ENCODE measurements at regions not wholly inside any gene's neighbourhood (a gene's known extent, or its start where the extent isn't known, plus 50 kb on each side); places are given as distances from the start of the nearest gene placed in this dataset.

GRCh38 chr5:88666761-88667495 lies 216.1 kb downstream of the MEF2C start:
- Histone ChIP-seq H3K9me2 (replicated peaks; ENCODE audit: insufficient read depth, low read length) (no peaks in the 10 kb centered on the region), H3K4me3 (ENCODE audit: low read length) (peak overlapping the region; percentile 72), H3K27me3 (ENCODE audit: low read length) (no peaks in the 10 kb centered on the region), H3K4me2 (ENCODE audit: low read depth, low read length, poor library complexity, severe bottlenecking) (peak overlapping the region; percentile 81), H3K9ac (ENCODE audit: low read length) (peak overlapping the region; percentile 64), H3K27ac (ENCODE audit: low read length) (no peak overlapping the region), H3K36me3 (ENCODE audit: insufficient read depth, low read length) (no peaks in the 10 kb centered on the region), H2AFZ (ENCODE audit: low read length) (peak overlapping the region; percentile 4; the same call in 1 of the 2 replicates), H3K9me3 (ENCODE audit: low read length) (no peaks in the 10 kb centered on the region), H4K20me1 (ENCODE audit: insufficient read depth, low read depth, low read length) (no peaks in the 10 kb centered on the region), H3K4me1 (ENCODE audit: low read length) (peaks cover 22% of the 10 kb centered on the region), H3K79me2 (ENCODE audit: low read length) (no peaks in the 10 kb centered on the region)
- DNase-seq, result peak; percentile 76

- H2AFZ ChIP-seq (ENCODE audit: low read length), result no peak overlapping the region
- H3K9me2 ChIP-seq (replicated peaks; ENCODE audit: insufficient read depth, low read length), result no peaks in the 10 kb centered on the region
- no peaks in the 10 kb centered on the region for H3K9me3 ChIP-seq (ENCODE audit: low read length)
- DNase-seq, result no peak
- no peaks in the 10 kb centered on the region for H3K27me3 ChIP-seq (ENCODE audit: low read length)
- H3K79me2 ChIP-seq (ENCODE audit: low read length), result no peaks in the 10 kb centered on the region
- peaks cover 30% of the 10 kb centered on the region for H3K4me1 ChIP-seq (ENCODE audit: low read length)
- no peaks in the 10 kb centered on the region for H4K20me1 ChIP-seq (ENCODE audit: insufficient read depth, low read depth, low read length)
- no peaks in the 10 kb centered on the region for H3K36me3 ChIP-seq (ENCODE audit: insufficient read depth, low read length)
- H3K4me2 ChIP-seq (ENCODE audit: low read depth, low read length, poor library complexity, severe bottlenecking), result peak overlapping the region; percentile 81
- no peak overlapping the region for H3K27ac ChIP-seq (ENCODE audit: low read length)
- no peak overlapping the region for H3K9ac ChIP-seq (ENCODE audit: low read length)
- no peak overlapping the region; the same call in 1 of the 2 replicates for H3K4me3 ChIP-seq (ENCODE audit: low read length)
These were observed 217.2 kb downstream of the MEF2C start for GRCh38 chr5:88665750-88666215.

GRCh38 chr5:88664645-88665044 lies 218.3 kb downstream of the MEF2C start:
- H3K4me3 ChIP-seq (ENCODE audit: low read length), result no peak overlapping the region
- no peak overlapping the region for H3K27ac ChIP-seq (ENCODE audit: low read length)
- no peaks in the 10 kb centered on the region for H3K9me2 ChIP-seq (replicated peaks; ENCODE audit: insufficient read depth, low read length)
- H3K4me2 ChIP-seq (ENCODE audit: low read depth, low read length, poor library complexity, severe bottlenecking), result no peak overlapping the region
- no peaks in the 10 kb centered on the region for H3K27me3 ChIP-seq (ENCODE audit: low read length)
- no peaks in the 10 kb centered on the region for H3K79me2 ChIP-seq (ENCODE audit: low read length)
- peaks cover 41% of the 10 kb centered on the region for H3K4me1 ChIP-seq (ENCODE audit: low read length)
- H3K36me3 ChIP-seq (ENCODE audit: insufficient read depth, low read length), result no peaks in the 10 kb centered on the region
- no peak overlapping the region for H2AFZ ChIP-seq (ENCODE audit: low read length)
- H3K9ac ChIP-seq (ENCODE audit: low read length), result no peak overlapping the region
- H3K9me3 ChIP-seq (ENCODE audit: low read length), result no peaks in the 10 kb centered on the region
- no peak for DNase-seq
- H4K20me1 ChIP-seq (ENCODE audit: insufficient read depth, low read depth, low read length), result no peaks in the 10 kb centered on the region

- Histone ChIP-seq H3K27me3 (ENCODE audit: low read length) (no peaks in the 10 kb centered on the region), H2AFZ (ENCODE audit: low read length) (no peak overlapping the region), H3K27ac (ENCODE audit: low read length) (no peak overlapping the region), H3K4me3 (ENCODE audit: low read length) (no peak overlapping the region), H4K20me1 (ENCODE audit: insufficient read depth, low read depth, low read length) (no peaks in the 10 kb centered on the region), H3K36me3 (ENCODE audit: insufficient read depth, low read length) (no peaks in the 10 kb centered on the region), H3K9ac (ENCODE audit: low read length) (no peak overlapping the region), H3K4me1 (ENCODE audit: low read length) (peaks cover 50% of the 10 kb centered on the region), H3K4me2 (ENCODE audit: low read depth, low read length, poor library complexity, severe bottlenecking) (no peak overlapping the region), H3K9me3 (ENCODE audit: low read length) (no peaks in the 10 kb centered on the region), H3K9me2 (replicated peaks; ENCODE audit: insufficient read depth, low read length) (no peaks in the 10 kb centered on the region), H3K79me2 (ENCODE audit: low read length) (no peaks in the 10 kb centered on the region)
- no peak for DNase-seq
These were observed 219.2 kb downstream of the MEF2C start for GRCh38 chr5:88663793-88664216.

- Histone ChIP-seq H3K9ac (ENCODE audit: low read length) (no peak overlapping the region), H3K4me2 (ENCODE audit: low read depth, low read length, poor library complexity, severe bottlenecking) (no peak overlapping the region), H3K9me2 (replicated peaks; ENCODE audit: insufficient read depth, low read length) (no peaks in the 10 kb centered on the region), H3K9me3 (ENCODE audit: low read length) (no peaks in the 10 kb centered on the region), H2AFZ (ENCODE audit: low read length) (no peak overlapping the region), H3K4me3 (ENCODE audit: low read length) (no peak overlapping the region), H3K27me3 (ENCODE audit: low read length) (no peaks in the 10 kb centered on the region), H3K4me1 (ENCODE audit: low read length) (peaks cover 57% of the 10 kb centered on the region), H3K79me2 (ENCODE audit: low read length) (no peaks in the 10 kb centered on the region), H4K20me1 (ENCODE audit: insufficient read depth, low read depth, low read length) (no peaks in the 10 kb centered on the region), H3K27ac (ENCODE audit: low read length) (no peak overlapping the region), H3K36me3 (ENCODE audit: insufficient read depth, low read length) (no peaks in the 10 kb centered on the region)
- DNase-seq, result no peak
These were observed 220.1 kb downstream of the MEF2C start for GRCh38 chr5:88662846-88663245.

- Histone ChIP-seq H3K9ac (ENCODE audit: low read length) (peak overlapping the region; percentile 67), H4K20me1 (ENCODE audit: insufficient read depth, low read depth, low read length) (no peaks in the 10 kb centered on the region), H3K4me1 (ENCODE audit: low read length) (peaks cover 58% of the 10 kb centered on the region), H3K4me3 (ENCODE audit: low read length) (peak overlapping the region; percentile 70), H3K9me2 (replicated peaks; ENCODE audit: insufficient read depth, low read length) (no peaks in the 10 kb centered on the region), H3K27me3 (ENCODE audit: low read length) (no peaks in the 10 kb centered on the region), H3K79me2 (ENCODE audit: low read length) (no peaks in the 10 kb centered on the region), H2AFZ (ENCODE audit: low read length) (peak overlapping the region; percentile 93), H3K27ac (ENCODE audit: low read length) (peak overlapping the region; percentile 85), H3K36me3 (ENCODE audit: insufficient read depth, low read length) (no peaks in the 10 kb centered on the region), H3K9me3 (ENCODE audit: low read length) (no peaks in the 10 kb centered on the region), H3K4me2 (ENCODE audit: low read depth, low read length, poor library complexity, severe bottlenecking) (peak overlapping the region; percentile 86)
- DNase-seq, result no peak
These were observed 221.2 kb downstream of the MEF2C start for GRCh38 chr5:88661806-88662207.

GRCh38 chr5:88660947-88661805 lies 221.8 kb downstream of the MEF2C start:
- Histone ChIP-seq H3K4me2 (ENCODE audit: low read depth, low read length, poor library complexity, severe bottlenecking) (peak overlapping the region; percentile 86), H4K20me1 (ENCODE audit: insufficient read depth, low read depth, low read length) (no peaks in the 10 kb centered on the region), H3K27ac (ENCODE audit: low read length) (peak overlapping the region; percentile 85), H3K27me3 (ENCODE audit: low read length) (no peaks in the 10 kb centered on the region), H3K4me3 (ENCODE audit: low read length) (peak overlapping the region; percentile 70), H3K9ac (ENCODE audit: low read length) (peak overlapping the region; percentile 67), H3K79me2 (ENCODE audit: low read length) (no peaks in the 10 kb centered on the region), H3K9me3 (ENCODE audit: low read length) (no peaks in the 10 kb centered on the region), H2AFZ (ENCODE audit: low read length) (peak overlapping the region; percentile 93), H3K36me3 (ENCODE audit: insufficient read depth, low read length) (no peaks in the 10 kb centered on the region), H3K9me2 (replicated peaks; ENCODE audit: insufficient read depth, low read length) (no peaks in the 10 kb centered on the region), H3K4me1 (ENCODE audit: low read length) (peaks cover 58% of the 10 kb centered on the region)
- DNase-seq, result peak; percentile 95

- H3K9ac ChIP-seq (ENCODE audit: low read length), result peak overlapping the region; percentile 67
- H3K4me1 ChIP-seq (ENCODE audit: low read length), result peaks cover 60% of the 10 kb centered on the region
- H3K27me3 ChIP-seq (ENCODE audit: low read length), result no peaks in the 10 kb centered on the region
These were observed 222.6 kb downstream of the MEF2C start for GRCh38 chr5:88660264-88660946.

More at GRCh38 chr5:88660264-88660946, 222.6 kb downstream of the MEF2C start:
- Histone ChIP-seq H3K4me3 (ENCODE audit: low read length) (peak overlapping the region; percentile 70), H3K4me2 (ENCODE audit: low read depth, low read length, poor library complexity, severe bottlenecking) (peak overlapping the region; percentile 86), H3K27ac (ENCODE audit: low read length) (peak overlapping the region; percentile 85), H2AFZ (ENCODE audit: low read length) (peak overlapping the region; percentile 79), H3K79me2 (ENCODE audit: low read length) (no peaks in the 10 kb centered on the region), H3K9me3 (ENCODE audit: low read length) (no peaks in the 10 kb centered on the region), H3K9me2 (replicated peaks; ENCODE audit: insufficient read depth, low read length) (no peaks in the 10 kb centered on the region), H4K20me1 (ENCODE audit: insufficient read depth, low read depth, low read length) (no peaks in the 10 kb centered on the region), H3K36me3 (ENCODE audit: insufficient read depth, low read length) (no peaks in the 10 kb centered on the region)
- peak; percentile 85 for DNase-seq
